Right forelimb (tissue), 1 donor: ENCODE measurements at regions not wholly inside any gene's neighbourhood (a gene's known extent, or its start where the extent isn't known, plus 50 kb on each side); places are given as distances from the start of the nearest gene placed in this dataset.
"Not testable (repeated sequence)": the region's sequence is repeated elsewhere in the genome, so short reads cannot be mapped to it uniquely, and the experiment has no call there.

Source experiments
- DNase-seq: peaks from one replicate; pipeline ENCODE4 v3.0.0-alpha.2; 2018

DNA sequence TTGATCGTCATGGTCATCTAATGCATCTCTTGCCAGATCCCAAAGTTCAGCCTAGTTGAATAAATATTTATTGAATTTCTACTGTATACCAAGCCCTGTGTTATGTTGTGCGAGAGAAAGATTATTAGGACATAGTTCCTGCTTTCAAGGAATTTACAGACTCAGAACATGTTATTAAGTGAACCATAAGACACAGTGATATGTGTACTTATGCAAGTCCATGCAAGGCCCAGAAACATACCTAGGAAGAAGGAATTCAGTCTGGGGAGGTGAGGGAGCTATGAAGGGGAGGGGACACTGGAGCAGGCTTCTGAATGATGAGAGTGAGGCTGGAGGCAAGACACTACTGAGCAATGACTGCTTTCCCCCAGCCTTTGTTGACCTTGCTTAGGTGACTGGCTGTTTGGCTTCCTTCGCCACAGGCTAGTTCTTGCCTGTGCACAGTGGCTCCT, 81.4 kb downstream of the ACAA2 start:
- DNase-seq: no peak

- DNase-seq: no peak
These were observed 81.9 kb downstream of the ACAA2 start for GRCh38 chr18:49731421-49731841.

DNA sequence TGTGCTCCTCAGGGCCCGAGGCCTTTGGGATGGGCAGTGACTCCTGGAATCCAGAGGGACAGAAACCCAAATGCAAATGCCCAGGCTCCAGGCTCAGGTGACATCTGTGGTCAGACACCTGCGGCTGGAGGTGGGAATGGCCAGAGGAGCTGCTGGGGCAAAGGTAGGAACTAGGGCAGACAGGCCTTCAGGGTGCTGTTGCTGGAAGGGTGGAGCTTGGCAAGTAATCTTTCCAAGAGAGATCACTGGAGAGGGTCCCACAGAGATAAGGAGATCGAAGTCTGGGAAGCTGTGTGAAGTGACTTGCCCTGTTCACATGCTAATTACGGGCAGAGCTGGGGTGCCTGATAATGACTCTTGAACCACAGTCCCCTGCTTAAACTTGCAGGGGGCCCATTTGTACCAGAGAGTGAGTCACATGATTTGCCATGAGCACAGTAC, 82.4 kb downstream of the ACAA2 start:
- DNase-seq: no peak

GRCh38 chr18:49728542-49728941, 84.8 kb downstream of the ACAA2 start:
- DNase-seq: no peak

- no peak for DNase-seq
These were observed 85.5 kb downstream of the ACAA2 start for GRCh38 chr18:49727816-49728215.

GRCh38 chr18:49726675-49726963, 86.7 kb downstream of the ACAA2 start:
- no peak for DNase-seq

DNA sequence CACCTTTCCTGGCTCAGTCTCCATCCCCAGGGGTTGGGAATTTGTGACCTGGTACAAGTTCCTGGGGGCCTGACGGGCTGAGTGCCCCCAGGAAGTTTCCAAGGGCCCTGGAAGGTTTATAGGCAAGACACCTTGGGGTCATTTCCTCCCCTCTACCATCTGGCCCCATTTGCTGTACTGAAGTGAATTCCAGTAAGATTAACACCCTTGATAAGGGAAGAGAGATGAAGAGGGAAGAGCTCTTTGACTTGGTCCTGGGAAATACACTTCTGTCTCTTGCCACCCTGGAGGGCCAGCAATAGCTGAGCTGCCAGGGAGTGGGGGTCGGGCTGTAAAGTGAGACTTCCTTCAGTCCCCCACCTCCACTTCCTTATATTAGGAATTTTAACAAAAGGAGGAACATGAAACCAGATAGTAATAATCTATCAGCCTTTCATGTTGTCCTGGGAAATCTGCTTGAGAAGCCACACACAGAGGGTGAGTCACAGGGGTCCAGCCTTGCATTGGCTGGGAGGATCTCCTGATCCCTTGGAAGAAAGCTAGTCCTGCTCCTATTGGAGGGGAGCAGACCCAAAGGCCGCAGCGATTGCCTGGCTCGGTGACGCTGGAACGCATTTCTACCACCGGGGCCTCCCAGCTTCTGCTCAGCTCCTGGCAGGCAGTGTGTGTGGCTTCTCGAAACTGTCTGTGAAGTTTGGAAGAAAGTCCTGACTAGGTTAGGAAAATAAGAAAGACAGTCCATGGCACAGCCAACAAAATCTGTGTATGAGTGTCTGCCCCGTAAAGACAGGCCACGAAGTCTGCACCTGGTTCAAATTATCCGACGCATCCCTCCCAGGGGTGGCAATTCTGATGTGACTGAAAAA, 87.3 kb downstream of the ACAA2 start:
- DNase-seq: peak; percentile 85

DNA sequence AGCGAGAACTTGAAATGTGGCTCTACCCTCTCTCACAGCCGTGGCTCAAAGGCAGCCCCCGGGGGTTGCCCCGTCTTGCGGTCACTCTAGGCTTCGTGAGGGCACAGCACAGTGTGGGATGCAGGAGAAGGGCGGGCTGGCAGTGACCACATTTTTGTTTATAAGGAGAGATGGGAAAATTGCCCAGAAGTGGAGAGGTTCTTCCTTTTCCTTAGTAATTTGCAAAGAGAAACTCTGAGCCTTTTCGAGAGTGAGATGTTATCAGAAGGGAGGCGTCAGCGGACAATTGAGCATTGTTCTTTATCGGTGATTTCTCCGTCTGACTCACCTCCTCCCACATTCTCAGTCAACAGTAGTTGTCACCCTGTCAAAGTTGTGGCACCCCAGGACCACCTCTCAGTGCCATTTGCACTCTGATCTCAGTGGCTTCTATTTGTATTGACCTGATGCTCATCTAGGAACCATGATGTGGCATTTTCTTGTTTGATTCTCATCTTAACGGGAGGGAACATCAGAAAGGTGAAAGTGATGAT, 89.6 kb downstream of the ACAA2 start:
- DNase-seq: no peak

- DNase-seq: no peak
These were observed 90.9 kb downstream of the ACAA2 start for GRCh38 chr18:49722477-49722876.

DNA sequence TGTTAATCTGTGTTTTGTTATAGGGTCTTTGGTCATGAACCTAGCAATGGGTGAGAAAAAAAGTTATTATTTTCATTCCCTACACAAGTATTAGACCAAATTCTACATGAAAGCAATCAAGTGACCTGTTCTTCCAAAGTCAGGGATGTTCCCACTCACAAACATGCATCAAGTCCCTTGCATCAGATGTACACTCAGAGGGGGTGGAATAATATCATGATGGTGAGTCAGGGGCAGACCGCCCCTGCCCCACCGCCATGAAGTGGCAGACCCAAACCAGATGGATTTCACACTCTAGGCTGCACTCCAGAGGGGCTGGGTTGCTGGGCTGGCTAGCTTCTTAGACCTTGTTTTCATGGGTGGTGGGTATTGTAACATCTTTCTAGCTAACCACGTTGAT, 91.4 kb downstream of the ACAA2 start:
- no peak for DNase-seq

- DNase-seq: not testable (repeated sequence)
These were observed 92.4 kb downstream of the ACAA2 start for GRCh38 chr18:49720944-49721343.

GRCh38 chr18:49717617-49718016, 95.7 kb downstream of the ACAA2 start:
- no peak for DNase-seq

DNA sequence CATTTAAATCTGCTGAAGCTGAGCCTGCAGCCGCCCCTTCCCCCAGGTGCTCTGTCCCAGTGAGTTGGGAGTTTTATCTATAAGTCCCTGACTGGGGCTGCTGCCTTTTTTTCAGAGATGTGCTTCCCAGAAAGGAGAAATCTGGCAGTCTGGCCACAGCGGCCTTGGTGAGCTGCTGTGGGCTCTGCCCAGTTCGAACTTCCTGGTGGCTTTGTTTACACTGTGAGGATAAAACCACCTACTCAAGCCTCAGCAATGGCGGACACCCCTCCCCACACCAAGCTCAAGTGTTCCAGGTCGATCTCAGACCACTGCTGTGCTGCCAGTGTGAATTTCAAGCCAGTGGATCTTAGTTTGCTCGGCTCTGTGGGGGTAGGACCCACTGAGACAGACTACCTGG, 97.3 kb downstream of the ACAA2 start:
- no peak for DNase-seq

DNA sequence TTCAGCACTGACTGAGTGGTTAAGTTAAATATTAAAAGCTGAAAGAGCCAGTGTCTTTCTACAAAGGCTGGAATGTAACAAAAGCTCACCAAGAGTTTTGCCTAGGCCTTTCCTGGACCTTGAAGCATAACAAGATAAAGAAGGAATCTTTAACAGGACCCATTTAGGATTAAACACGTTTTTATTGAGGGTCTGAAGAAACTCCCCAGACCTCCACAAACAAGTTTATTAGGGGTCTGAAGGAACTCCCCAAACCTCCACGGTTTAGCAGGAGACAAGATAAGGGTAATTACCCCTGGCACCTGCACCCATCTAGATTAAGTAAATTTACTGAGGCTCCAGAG, 104.0 kb downstream of the ACAA2 start:
- no peak for DNase-seq

GRCh38 chr18:49708662-49709346, 104.5 kb downstream of the ACAA2 start:
- no peak for DNase-seq

- no peak for DNase-seq
These were observed 105.7 kb downstream of the ACAA2 start for GRCh38 chr18:49707599-49707998.

- DNase-seq: no peak
These were observed 109.0 kb downstream of the ACAA2 start for GRCh38 chr18:49704334-49704733.

DNA sequence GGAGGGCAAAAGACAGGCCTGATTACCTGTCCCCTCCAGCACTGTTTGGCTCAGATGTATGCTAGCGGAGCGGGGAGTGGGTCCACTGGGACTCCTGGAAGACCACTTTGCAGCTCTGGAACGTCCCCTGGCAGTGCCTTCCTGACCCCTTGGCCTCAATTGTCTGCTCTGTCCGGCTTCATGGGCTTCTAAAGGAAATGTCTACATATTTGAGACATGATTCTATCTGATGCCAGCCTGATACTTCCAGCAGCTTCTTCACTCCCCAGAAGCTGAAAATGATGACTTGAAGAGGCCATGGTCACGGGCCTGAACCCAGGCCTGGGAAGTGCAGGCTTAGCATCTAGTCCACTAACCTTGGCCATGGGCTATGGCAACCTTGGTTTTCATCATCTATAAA, 112.1 kb downstream of the ACAA2 start:
- DNase-seq: no peak

DNA sequence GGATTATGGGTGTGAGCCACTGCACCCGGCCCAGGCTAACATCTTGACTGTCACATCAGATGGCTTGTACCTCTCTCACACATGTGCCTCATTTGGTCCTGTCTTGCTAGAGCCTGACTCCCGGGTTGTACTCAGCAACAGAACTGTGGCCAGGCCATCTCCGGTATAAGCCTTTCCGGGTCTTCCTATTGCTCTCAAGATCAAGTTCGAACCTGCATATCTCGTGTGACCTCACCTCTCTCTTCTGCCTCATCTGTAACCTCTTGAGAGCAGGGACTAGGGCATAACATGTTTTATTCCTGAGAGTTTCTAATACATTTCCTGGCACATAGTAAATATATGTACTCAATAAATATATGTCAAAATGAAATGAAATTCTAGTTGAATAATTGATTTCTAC, 114.0 kb downstream of the ACAA2 start:
- DNase-seq: no peak

GRCh38 chr18:49698525-49699025, 114.8 kb downstream of the ACAA2 start:
- no peak for DNase-seq

DNA sequence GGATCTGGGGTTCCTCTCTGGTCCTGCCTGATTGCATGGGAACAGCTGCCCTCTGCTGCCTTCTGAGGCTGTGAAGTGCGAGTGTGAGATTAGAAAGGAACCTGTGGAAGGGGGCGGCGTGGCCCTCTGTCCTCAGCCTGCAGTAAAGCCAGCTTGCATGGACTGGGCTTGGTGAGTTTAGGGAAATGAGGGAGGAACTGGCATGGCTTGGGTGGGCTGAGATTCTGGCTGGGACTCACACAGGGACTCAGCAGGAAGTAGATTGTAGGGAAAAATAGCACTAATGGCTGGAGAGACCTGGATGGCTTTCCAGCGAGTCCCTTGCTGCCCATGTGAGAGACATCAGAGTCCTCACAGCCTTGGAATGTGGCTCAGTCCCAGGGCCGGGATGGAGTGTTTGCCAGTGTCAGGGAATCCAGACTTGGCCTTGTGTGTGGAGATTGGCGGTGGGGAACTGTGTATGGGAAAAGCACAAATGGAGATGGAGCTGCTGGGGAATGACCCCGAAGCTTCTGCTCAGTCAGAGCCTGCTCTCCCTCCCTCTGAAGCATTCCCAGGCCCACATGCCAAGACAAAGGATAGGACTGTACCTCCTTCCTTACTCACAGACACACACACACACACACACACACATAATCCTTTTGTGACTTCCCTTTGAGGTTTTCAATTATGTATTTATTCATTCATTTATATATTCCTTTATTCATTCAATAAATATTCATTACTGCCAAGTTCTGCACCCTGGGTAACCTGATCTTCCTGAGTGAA, 115.4 kb downstream of the ACAA2 start:
- peak; percentile 77 for DNase-seq

GRCh38 chr18:49697049-49697448, 116.3 kb downstream of the ACAA2 start:
- no peak for DNase-seq

DNA sequence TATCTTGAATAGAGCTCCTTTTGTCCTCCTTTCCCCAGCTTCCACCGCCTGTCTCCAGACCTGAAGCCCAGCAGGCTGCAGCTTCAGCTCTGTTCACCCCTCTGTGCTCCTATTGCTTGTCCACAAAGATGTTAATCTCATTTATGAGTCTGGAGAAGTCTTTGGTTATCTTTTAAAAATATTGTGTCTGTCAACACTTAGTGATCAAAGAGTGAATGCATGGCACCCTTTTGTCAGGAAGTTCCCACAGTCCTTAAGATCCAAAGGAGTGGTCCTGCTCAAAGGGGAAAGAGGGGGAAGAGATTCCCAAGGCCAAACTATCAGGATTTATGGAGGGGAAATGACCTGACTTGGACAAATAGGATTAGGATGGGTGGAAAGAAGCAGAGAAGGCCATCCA, 118.9 kb downstream of the ACAA2 start:
- no peak for DNase-seq

DNA sequence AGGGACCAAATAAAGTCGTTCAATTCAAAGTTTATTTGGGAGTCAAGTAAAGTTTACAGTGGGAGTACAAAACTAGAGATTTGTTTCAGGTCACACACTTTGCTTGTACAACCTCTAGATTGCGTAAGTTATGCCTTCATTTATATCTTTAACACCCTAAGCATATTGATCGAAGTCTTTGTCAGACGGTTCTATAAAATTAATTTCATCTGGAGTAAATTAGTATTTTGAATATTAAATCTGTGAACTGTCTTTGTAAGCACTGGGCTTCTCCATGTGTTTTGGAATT, 119.7 kb downstream of the ACAA2 start:
- DNase-seq: no peak
